Activated CD8-positive, alpha-beta memory T cell treated with anti-CD3 and anti-CD28 coated beads for 36 hours (primary cell): ENCODE measurements at regions not wholly inside any gene's neighbourhood (a gene's known extent, or its start where the extent isn't known, plus 50 kb on each side); places are given as distances from the start of the nearest gene placed in this dataset.

ENCODE experiments used
- CTCF ChIA-PET: fragments of 350-600 bp; sonication (Branson Sonifier 250); formaldehyde crosslinking; loops from one replicate; lab custom pipeline; 2021; ENCODE audit warnings: antibody characterized with exemption; lab: Charles Lee
- POLR2A ChIA-PET: fragments of 350-600 bp; sonication (Branson Sonifier 250); formaldehyde crosslinking; loops from one replicate; lab custom pipeline; 2021; ENCODE audit warnings: antibody characterized with exemption; lab: Charles Lee

GRCh38 chr1:24995661-24996060, 65.6 kb upstream of the RUNX3 start:
- ChIA-PET POLR2A (interaction anchor here (1.1 kb wide), 2 partner anchors 22 to 29 kb away, joined by 4 to 6 read pairs; no protein-coding TSS in a partner anchor), CTCF (interaction anchor here (1.2 to 3.2 kb wide), 9 partner anchors 11 to 105 kb away, joined by 3 to 14 read pairs (median 4); partner anchors contain the start of gene RUNX3)

DNA sequence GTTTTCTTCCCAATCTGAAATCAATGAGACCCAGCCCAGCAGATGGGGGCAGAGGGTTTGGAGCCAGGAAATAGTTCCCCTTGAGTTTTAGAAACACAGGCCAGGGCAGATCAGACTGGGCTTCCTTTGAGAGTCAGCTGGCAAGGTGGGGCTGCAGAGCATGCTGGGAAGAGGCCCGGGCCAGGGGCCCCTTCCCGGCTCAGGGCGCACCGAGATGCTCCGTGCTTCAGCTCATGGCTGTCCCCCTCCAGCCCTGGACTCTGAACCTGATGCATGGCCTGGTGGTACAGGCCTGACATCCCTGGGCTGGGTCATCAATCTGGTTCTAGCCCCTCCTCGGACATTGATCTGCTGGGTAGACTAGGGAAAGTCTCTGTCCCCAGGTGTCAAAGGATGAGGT, 65.1 kb upstream of the RUNX3 start:
- ChIA-PET CTCF (interaction anchor here (1.2 to 3.2 kb wide), 8 partner anchors 12 to 106 kb away, joined by 3 to 14 read pairs (median 4); partner anchors contain the start of gene RUNX3), POLR2A (interaction anchor here (0.6 to 1.1 kb wide), 2 partner anchors 16 to 21 kb away, joined by 5 to 6 read pairs; no protein-coding TSS in a partner anchor)

DNA sequence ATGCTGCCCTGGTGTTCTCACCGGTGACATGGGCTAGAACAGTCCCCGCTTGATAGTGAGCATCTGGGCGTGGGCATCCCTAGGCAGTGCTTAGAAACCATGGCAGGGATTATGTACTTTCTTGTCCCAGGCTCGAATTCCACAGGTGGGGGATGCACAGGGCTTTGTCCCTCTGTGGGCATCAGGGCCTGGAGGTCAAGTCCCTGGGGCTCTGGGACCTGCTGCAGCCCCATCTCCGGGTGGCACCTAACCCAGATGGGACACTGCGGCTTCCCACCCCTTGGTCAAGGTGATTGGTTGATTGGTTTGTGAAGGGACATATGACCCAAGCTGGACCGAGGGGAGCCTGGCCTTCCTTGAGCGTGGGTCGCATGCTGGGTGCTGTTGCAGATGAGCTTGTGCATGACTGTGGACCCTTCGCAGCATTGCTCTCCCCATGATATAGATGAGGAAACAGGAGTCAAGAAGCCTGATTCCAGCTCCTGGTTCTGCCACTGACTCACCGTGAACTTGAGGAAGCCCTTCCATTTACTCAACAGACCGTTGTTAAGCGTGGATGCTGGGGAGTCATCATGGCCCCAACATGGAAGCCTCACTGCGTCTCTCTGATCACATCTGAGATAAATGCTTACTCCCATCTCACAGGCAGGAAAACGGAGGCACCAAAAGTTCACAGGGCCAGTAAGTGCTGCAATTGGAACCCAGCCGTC, 64.0 kb upstream of the RUNX3 start:
- POLR2A ChIA-PET = no interaction called here
- CTCF ChIA-PET = interaction anchor here (0.7 to 3.2 kb wide), 8 partner anchors 12 to 38 kb away, joined by 3 to 14 read pairs (median 4); no protein-coding TSS in a partner anchor

GRCh38 chr1:24992761-24993211, 62.7 kb upstream of the RUNX3 start:
- POLR2A ChIA-PET = interaction anchor here (0.5 to 2.8 kb wide), 4 partner anchors 14 to 40 kb away, joined by 3 to 15 read pairs (median 3); no protein-coding TSS in a partner anchor
- CTCF ChIA-PET = interaction anchor here (1.0 to 4.1 kb wide), 8 partner anchors 8 to 40 kb away, joined by 3 to 31 read pairs (median 5); no protein-coding TSS in a partner anchor

DNA sequence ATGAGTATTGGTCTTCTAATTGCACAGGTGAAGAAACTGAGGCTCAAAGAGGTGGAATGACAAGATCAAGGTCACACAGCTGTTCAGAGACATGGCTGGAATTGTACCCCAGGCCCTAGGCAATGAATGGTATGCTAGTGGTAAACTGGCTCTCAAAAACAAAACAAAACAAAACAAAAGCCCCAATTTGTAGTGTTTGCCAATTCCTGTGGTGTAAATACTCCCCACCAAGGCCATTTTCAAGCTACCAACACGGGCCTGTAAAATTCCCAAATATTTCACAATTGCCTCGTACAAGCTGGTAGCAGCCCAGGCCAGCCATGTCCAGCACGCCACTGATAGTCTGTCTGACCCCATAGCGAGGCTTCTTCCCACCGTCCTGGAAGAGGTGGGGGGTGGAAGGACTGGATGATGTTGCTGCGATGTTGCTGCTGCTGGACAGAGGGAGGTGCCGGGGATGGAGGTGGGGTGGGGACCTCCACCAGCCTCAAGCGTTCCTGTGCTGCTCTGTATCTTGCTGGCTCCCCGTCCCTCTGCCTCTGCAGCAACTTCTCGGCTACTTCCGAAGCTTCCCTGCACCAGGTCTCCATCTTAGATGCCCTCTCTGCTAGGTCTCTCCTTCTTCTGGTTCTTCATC, 62.2 kb upstream of the RUNX3 start:
- POLR2A ChIA-PET = interaction anchor here (1.0 to 2.8 kb wide), 3 partner anchors 25 to 30 kb away, joined by 3 to 15 read pairs (median 5); no protein-coding TSS in a partner anchor
- CTCF ChIA-PET = interaction anchor here (1.0 to 4.1 kb wide), 7 partner anchors 9 to 41 kb away, joined by 3 to 31 read pairs (median 5); no protein-coding TSS in a partner anchor

DNA sequence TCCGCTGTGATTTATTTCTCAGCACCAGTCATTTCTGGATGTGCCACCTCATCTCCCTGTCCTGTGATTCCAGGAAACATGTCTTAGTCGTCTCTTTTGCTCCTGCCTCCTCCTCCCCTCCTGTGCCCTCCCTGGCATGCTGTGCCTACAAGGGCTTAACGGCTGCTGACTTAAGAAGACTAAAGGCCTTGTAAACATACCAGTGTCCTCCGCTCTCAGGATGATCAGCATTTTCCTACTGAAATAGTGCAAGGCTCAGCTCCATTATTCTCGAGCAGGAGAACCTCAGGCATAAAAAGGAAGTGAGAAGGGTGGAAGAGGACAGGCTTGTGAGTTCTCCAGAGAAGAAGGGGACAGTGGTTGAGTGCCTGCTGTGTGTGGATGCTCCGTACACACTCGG, 61.6 kb upstream of the RUNX3 start:
- CTCF ChIA-PET = interaction anchor here (0.6 to 4.1 kb wide), 9 partner anchors 9 to 91 kb away, joined by 3 to 31 read pairs (median 4); no protein-coding TSS in a partner anchor
- POLR2A ChIA-PET = interaction anchor here (1.0 to 2.8 kb wide), 3 partner anchors 24 to 30 kb away, joined by 3 to 15 read pairs (median 5); no protein-coding TSS in a partner anchor

- CTCF ChIA-PET = interaction anchor here (0.6 to 4.1 kb wide), 9 partner anchors 10 to 90 kb away, joined by 3 to 31 read pairs (median 4); no protein-coding TSS in a partner anchor
- POLR2A ChIA-PET = interaction anchor here (0.5 to 2.8 kb wide), 8 partner anchors 24 to 214 kb away, joined by 3 to 15 read pairs (median 6); no protein-coding TSS in a partner anchor
These were observed 60.9 kb upstream of the RUNX3 start for GRCh38 chr1:24990779-24991641.

DNA sequence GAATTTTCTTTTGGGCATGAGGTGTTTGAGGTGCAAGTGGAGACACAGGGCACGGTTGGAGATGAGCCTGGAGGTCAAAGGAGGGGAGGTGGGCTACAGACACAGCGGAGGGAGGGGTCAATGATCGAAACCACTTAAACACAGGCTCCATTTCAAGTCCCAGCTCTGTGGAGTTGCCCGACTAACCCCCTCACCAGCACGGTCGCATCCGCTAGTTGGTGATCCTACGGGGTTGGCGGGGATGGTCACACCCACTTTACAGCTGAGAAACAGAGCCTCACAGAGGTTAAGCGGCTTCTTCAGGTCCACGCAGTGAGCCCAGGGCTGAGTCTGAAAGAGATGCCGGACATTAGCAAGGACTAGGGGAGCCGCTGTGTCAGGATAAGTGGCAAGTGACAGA, 60.1 kb upstream of the RUNX3 start:
- POLR2A ChIA-PET = interaction anchor here (1.2 to 2.8 kb wide), 3 partner anchors 25 to 38 kb away, joined by 5 to 15 read pairs (median 11); no protein-coding TSS in a partner anchor
- CTCF ChIA-PET = interaction anchor here (0.9 to 4.1 kb wide), 4 partner anchors 16 to 47 kb away, joined by 4 to 31 read pairs (median 6); no protein-coding TSS in a partner anchor

DNA sequence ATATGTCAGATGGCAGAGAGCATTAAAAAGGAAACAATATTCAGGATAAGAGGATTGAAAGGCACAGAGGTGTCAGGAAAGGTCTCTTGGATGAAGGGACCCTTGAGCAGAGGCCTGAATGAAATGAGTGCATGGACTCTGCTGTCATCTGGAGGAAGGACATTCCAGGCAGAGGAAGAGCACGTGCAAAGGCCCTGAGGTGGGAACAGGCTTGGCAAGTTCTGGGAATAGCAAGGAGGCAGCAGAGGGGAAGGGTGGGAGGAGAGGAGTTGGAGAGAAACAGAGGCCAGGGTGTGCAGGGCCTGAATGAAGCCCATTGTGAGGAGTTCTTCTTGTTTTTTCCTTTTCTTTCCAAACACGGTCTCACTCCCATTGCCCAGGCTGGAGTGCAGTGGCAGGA, 59.0 kb upstream of the RUNX3 start:
- POLR2A ChIA-PET = no interaction called here
- CTCF ChIA-PET = interaction anchor here (1.2 to 4.1 kb wide), 3 partner anchors 19 to 48 kb away, joined by 3 to 31 read pairs (median 7); no protein-coding TSS in a partner anchor

DNA sequence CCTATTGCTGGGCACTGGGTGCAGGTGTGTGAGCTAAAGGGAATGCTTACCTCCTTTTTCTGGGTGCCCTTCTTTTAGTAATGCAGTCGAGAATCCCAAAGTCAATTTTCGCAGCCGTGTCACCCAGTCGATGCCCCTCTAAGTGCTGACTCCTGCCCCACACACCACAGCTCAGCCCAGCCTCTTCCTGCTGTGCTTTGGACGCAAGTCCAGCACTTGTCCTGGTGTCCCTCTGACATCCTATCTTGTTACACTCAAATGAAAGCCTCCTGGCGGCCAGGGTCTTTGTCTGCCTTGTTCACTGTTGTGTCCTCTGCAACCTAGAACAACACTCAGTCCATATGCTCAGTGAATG, 58.5 kb upstream of the RUNX3 start:
- ChIA-PET POLR2A (no interaction called here), CTCF (interaction anchor here (0.5 to 2.7 kb wide), 5 partner anchors 21 to 1644 kb away, joined by 3 to 10 read pairs (median 3); partner anchors contain the start of gene HNRNPR)

GRCh38 chr1:24987875-24988557, 57.9 kb upstream of the RUNX3 start:
- POLR2A ChIA-PET = no interaction called here

GRCh38 chr1:24987424-24987823, 57.3 kb upstream of the RUNX3 start:
- ChIA-PET POLR2A (no interaction called here), CTCF (interaction anchor here (0.6 to 2.7 kb wide), 5 partner anchors 9 to 291 kb away, joined by 3 to 10 read pairs (median 3); no protein-coding TSS in a partner anchor)

More at GRCh38 chr1:24987875-24988557, 57.9 kb upstream of the RUNX3 start:
- CTCF ChIA-PET = interaction anchor here (0.5 to 2.7 kb wide), 6 partner anchors 21 to 1644 kb away, joined by 3 to 10 read pairs (median 3); partner anchors contain the start of gene HNRNPR

- ChIA-PET CTCF (interaction anchor here (0.8 to 2.7 kb wide), 5 partner anchors 8 to 49 kb away, joined by 3 to 10 read pairs (median 3); no protein-coding TSS in a partner anchor), POLR2A (no interaction called here)
These were observed 56.4 kb upstream of the RUNX3 start for GRCh38 chr1:24986372-24986965.

DNA sequence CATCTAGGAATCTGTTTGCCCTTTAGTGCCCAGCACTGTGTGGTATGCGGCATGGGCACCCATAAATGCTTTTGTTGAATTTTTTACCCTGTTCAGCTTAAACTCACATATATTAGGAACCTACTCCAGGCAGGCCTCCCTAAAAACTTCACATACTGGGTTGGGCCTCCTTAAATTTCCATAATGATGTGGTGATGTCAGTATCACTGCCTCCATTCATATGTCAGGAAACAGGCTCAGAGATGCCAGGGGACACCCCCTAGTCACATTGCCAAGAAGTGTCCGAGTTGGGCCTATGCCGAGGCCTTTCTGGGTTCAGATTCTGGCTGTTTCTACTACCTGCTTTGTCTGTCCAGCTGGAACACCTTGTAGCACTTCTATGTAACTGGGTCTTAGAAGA, 55.7 kb upstream of the RUNX3 start:
- ChIA-PET CTCF (interaction anchor here (0.8 to 1.4 kb wide), 2 partner anchors 36 to 41 kb away, joined by 3 read pairs; no protein-coding TSS in a partner anchor), POLR2A (no interaction called here)

DNA sequence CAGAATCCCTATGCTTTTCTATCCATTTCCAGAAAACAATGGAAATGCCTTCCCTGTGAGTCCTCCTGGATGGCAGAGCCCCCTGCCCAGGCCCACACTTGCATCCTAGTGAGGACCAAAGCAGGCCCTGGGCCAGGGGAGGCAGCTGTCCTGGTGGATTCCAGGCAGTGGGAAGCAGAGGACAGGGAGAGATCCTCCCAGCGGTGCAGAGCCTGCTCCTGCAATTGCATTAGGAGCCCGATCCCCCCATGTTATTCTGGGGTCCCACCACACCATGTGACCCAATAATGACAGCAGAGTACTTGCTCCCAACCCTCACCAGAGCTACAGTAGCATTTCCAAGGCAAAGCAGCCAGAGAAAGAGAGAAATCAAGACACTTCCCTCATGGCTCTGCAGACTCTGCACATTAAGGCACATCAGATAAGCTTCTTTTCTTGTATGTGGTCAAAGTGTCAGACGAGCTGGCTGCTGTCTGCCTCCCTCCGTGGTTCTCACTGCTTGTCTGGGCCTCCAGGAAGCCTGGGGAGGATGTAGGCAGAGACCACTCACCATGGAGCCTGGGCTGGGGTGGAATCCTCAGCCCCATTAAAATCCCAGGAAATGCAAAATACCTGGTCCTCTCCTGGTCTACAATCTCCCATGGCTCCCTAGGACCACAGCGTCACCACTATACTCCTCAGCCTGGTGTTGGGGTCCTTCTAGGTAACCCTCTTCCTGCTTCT, 54.9 kb upstream of the RUNX3 start:
- CTCF ChIA-PET = interaction anchor here (0.9 to 1.4 kb wide), 3 partner anchors 16 to 51 kb away, joined by 3 read pairs; no protein-coding TSS in a partner anchor
- POLR2A ChIA-PET = interaction anchor here (0.5 kb wide), 1 partner anchor 230 kb away, joined by 7 read pairs; no protein-coding TSS in a partner anchor

DNA sequence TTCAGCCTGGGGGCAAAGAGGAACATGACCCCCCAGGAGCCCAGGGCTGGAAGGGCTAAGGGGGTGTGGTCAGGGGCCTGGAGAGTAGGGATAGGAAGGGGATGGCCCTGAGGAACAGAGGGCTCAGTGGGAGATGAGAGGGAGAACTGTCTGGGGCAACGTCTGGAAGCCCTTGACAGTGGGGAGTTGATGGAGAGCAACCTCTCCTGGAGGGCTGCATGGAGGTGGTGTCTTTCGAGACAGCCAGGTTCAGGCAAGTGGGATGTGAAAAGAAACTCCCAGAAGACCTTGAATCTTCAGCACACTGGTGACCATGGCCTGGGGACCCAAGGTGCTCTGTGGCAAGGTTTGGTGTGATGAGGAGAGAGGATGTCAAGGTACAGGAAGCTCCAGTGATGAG, 54.2 kb upstream of the RUNX3 start:
- ChIA-PET POLR2A (no interaction called here), CTCF (interaction anchor here (1.1 to 1.3 kb wide), 2 partner anchors 15 to 20 kb away, joined by 3 read pairs; no protein-coding TSS in a partner anchor)
